Mammary epithelial cell (primary cell): ENCODE measurements at regions not wholly inside any gene's neighbourhood (a gene's known extent, or its start where the extent isn't known, plus 50 kb on each side); places are given as distances from the start of the nearest gene placed in this dataset.

ENCODE experiments used
- EZH2 ChIP-seq: IDR thresholded peaks from 2 replicates; pipeline ENCODE4 v1.6.1; 2012; ENCODE audit warnings: low read length, inconsistent platforms, borderline replicate concordance
- TF ChIP-seq, protein P1 (sequence below), 2 donors: IDR thresholded peaks in 1 of 2; conservative IDR thresholded peaks in 1 of 2; 2 replicates each; pipeline ENCODE4 v1.5.1; 2011 to 2012; ENCODE audit warnings: inconsistent platforms in 2 of 2, low read length in 2 of 2, mild to moderate bottlenecking in 2 of 2, control low read depth in 1 of 2, low read depth in 1 of 2; ENCODE audit not compliant: insufficient read depth in 1 of 2; ENCODE audit errors: extremely low read depth in 1 of 2

DNA sequence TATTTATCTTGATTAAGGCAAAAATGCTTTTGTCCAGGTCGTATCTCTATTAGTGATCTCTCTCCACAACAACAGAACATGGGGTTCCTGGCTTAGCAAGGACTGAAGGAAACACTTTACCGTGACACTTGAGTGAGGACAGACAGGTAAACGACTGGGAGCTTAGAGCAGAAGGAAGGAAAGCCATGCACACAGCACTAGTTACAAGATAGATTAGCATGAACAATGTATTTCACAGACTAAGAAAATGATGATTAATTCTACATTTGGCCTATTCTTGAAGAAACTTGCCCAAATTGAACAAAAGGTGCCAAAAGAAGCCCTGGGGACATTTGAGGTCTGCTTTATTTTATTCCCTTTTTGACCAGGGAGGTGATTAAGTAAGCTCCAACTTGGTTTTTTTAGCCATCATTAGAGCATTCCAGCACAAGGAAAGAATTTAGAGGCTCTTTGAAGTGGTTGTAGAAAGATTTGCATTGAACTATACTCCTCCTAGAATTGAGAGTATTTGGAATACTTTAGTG lies 248.5 kb downstream of the USP25 start:
- TF ChIP-seq, protein P1, sequence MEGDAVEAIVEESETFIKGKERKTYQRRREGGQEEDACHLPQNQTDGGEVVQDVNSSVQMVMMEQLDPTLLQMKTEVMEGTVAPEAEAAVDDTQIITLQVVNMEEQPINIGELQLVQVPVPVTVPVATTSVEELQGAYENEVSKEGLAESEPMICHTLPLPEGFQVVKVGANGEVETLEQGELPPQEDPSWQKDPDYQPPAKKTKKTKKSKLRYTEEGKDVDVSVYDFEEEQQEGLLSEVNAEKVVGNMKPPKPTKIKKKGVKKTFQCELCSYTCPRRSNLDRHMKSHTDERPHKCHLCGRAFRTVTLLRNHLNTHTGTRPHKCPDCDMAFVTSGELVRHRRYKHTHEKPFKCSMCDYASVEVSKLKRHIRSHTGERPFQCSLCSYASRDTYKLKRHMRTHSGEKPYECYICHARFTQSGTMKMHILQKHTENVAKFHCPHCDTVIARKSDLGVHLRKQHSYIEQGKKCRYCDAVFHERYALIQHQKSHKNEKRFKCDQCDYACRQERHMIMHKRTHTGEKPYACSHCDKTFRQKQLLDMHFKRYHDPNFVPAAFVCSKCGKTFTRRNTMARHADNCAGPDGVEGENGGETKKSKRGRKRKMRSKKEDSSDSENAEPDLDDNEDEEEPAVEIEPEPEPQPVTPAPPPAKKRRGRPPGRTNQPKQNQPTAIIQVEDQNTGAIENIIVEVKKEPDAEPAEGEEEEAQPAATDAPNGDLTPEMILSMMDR (conservative IDR thresholded peaks at IDR 0.05 in 1 of 2, IDR thresholded peaks at IDR 0.05 in 1 of 2; ENCODE audit: extremely low read depth in 1 of 2, insufficient read depth in 1 of 2, low read depth in 1 of 2, low read length in 2 of 2): no peak
- TF ChIP-seq EZH2: no peak
